Tibial artery (tissue), 4 donors: ENCODE measurements at regions not wholly inside any gene's neighbourhood (a gene's known extent, or its start where the extent isn't known, plus 50 kb on each side); places are given as distances from the start of the nearest gene placed in this dataset.

Source experiments
- DNase-seq, 2 donors: peaks; one replicate each; pipeline ENCODE4 v3.0.0-alpha.2; 2019
- H3K27ac ChIP-seq, 2 donors: fragments of 200-600 bp; sonication (generic) in 1 of 2; 1 replicate in 1 of 2; 2 replicates in 1 of 2; pipeline ENCODE4 v1.5.1; 2018 to 2019; ENCODE audit warnings: mild to moderate bottlenecking in 1 of 2
- H3K27me3 ChIP-seq, 2 donors: fragments of 200-600 bp; sonication (generic) in 1 of 2; one replicate each; pipeline versions ENCODE4 v1.5.1 to v1.6.0; 2016 to 2019
- H3K36me3 ChIP-seq, 3 donors: fragments of 200-600 bp; sonication (generic) in 2 of 3; one replicate each; pipeline ENCODE4 v1.5.1; 2016 to 2019; ENCODE audit warnings: mild to moderate bottlenecking in 2 of 3
- H3K4me1 ChIP-seq, 4 donors: fragments of 200-600 bp; sonication (generic) in 2 of 4; 1 replicate in 3 of 4; 2 replicates in 1 of 4; pipeline ENCODE4 v1.5.1; 2016 to 2019
- H3K4me3 ChIP-seq, 2 donors: fragments of 200-600 bp; sonication (generic) in 1 of 2; 1 replicate in 1 of 2; 2 replicates in 1 of 2; pipeline ENCODE4 v1.5.1; 2018 to 2019; ENCODE audit warnings: mild to moderate bottlenecking in 2 of 2
- H3K9me3 ChIP-seq, 3 donors: fragments of 200-600 bp; sonication (generic) in 1 of 3; one replicate each; pipeline ENCODE4 v1.5.1; 2016 to 2019
- intact Hi-C: fragments of 100-400 bp; cut with DNase I; formaldehyde crosslinking; loops from one replicate; pipeline ENCODE4 v1.15.0; 2023; ENCODE audit warnings: low total_unique reads
- TF ChIP-seq, protein P1 (sequence below), 2 experiments: fragments of 200-600 bp in 1 of 2; fragments of 450-650 bp in 1 of 2; IDR thresholded peaks; one replicate each; pipeline ENCODE4 v1.5.1; 2017 to 2019; ENCODE audit warnings: antibody characterized with exemption in 2 of 2, mild to moderate bottlenecking in 1 of 2, moderate library complexity in 1 of 2

DNA sequence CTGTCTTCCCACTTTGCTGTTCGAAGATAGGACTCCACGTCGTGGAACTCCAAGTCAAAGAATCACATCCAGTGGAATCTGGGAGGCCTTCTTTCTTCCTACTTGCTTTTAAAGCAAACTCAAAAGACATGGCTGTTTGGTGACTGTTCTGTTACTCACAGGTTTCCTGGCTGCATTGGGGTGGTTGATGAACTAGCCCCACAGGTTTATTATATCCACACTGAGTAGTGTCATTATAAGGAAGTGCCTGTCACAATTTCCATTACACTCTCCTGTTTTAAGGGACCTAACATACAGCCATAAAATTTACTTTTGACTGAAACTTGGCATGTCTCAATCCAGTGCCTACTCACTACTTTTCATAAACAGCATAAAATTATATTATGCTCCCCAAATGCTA, 287.3 kb upstream of the SP4 start:
- no peak overlapping the region for H3K27ac ChIP-seq
- no peaks in the 10 kb centered on the region for H3K4me1 ChIP-seq
- no peaks in the 10 kb centered on the region for H3K36me3 ChIP-seq
- no peaks in the 10 kb centered on the region for H3K27me3 ChIP-seq
- intact Hi-C loops: no loop called here
- TF ChIP-seq, protein P1, sequence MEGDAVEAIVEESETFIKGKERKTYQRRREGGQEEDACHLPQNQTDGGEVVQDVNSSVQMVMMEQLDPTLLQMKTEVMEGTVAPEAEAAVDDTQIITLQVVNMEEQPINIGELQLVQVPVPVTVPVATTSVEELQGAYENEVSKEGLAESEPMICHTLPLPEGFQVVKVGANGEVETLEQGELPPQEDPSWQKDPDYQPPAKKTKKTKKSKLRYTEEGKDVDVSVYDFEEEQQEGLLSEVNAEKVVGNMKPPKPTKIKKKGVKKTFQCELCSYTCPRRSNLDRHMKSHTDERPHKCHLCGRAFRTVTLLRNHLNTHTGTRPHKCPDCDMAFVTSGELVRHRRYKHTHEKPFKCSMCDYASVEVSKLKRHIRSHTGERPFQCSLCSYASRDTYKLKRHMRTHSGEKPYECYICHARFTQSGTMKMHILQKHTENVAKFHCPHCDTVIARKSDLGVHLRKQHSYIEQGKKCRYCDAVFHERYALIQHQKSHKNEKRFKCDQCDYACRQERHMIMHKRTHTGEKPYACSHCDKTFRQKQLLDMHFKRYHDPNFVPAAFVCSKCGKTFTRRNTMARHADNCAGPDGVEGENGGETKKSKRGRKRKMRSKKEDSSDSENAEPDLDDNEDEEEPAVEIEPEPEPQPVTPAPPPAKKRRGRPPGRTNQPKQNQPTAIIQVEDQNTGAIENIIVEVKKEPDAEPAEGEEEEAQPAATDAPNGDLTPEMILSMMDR (IDR thresholded peaks at IDR 0.05): no peak
- no peak for DNase-seq
- H3K9me3 ChIP-seq: peaks cover 0 to under 1% (median 0%) of the 10 kb centered on the region in 3 donors
- H3K4me3 ChIP-seq: no peak overlapping the region

DNA sequence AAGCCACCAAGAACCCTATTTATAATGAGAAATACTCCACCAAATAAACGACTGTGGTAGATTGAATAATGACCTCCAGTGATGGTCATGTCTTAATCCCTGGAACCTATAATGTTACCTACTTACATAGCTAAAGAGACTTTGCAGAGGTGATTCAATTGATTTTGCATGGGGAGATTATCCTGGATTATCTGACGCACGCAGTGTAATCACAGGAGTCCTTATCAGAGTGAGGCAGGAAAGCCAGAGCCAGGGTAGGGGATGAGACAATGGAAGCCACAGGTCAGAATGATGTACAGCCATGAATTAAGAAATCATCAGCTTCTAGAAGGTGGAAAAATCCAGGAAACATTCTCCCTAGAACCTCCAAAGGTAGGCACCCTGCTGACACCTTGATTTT, 286.4 kb upstream of the SP4 start:
- Histone ChIP-seq H3K4me3 (no peak overlapping the region), H3K27ac (no peak overlapping the region), H3K36me3 (no peaks in the 10 kb centered on the region), H3K27me3 (no peaks in the 10 kb centered on the region), H3K4me1 (no peaks in the 10 kb centered on the region), H3K9me3 (no peaks in the 10 kb centered on the region)
- intact Hi-C loops: no loop called here
- TF ChIP-seq, protein P1 (IDR thresholded peaks at IDR 0.05): no peak
- DNase-seq: no peak

DNA sequence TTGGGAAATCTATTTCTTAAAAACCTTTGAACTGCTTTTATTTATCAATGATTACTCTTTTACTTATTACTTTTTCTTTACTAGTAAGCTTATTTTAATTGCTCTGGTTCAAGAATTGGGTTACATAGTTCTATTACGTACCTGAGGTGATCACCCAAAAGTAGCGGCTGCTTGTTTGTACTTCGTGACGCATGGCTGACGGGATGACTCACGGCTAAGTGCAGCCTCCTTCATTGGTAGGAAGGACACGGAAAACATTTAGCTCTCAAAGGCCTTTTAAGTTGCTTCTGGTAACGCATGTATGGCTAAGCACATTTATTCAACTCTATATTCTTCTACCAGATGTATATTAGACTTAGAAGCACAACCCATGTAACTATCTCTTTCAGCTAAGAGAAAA, 285.8 kb upstream of the SP4 start:
- intact Hi-C loops: no loop called here
- no peaks in the 10 kb centered on the region for H3K9me3 ChIP-seq
- H3K27me3 ChIP-seq: no peaks in the 10 kb centered on the region
- no peaks in the 10 kb centered on the region for H3K36me3 ChIP-seq
- H3K27ac ChIP-seq: no peak overlapping the region
- no peaks in the 10 kb centered on the region for H3K4me1 ChIP-seq
- no peak for DNase-seq
- TF ChIP-seq, protein P1 (IDR thresholded peaks at IDR 0.05): no peak
- H3K4me3 ChIP-seq: no peak overlapping the region

DNA sequence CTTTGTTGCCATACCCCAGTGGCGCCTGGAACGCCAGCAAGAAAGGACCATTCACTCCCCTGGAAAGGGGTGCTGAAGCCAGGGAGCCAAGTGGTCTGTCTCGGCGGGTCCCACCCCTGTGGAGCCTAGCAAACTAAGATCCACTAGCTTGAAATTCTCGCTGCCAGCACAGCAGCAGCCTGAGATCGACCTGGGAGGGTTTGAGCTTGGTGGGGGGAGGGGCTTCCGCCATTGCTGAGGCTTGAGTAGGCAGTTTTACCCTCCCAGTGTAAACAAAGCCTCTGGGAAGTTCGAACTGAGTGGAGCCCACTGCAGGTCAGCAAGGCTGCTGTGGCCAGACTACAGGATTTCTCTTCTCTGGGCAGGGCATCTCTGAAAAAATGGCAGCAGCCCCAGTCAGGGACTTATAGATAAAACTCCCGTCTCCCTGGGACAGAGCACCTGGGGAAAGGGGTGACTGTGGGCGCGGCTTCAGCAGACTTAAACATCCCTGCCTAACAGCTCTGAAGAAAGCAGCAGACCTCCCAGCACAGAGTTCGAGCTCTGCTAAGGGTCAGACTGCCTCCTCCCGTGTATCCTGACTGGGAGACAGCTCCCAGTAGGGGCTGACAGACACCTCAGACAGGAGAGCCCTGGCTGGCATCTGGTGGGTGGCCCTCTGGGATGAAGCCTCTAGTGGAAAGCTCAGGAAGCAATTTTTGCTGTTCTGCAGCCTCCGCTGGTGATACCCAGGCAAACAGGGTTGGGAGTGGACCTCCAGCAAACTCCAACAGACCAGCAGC, 281.1 kb upstream of the SP4 start:
- Histone ChIP-seq H3K27ac (no peak overlapping the region), H3K4me3 (no peak overlapping the region), H3K9me3 (no peaks in the 10 kb centered on the region), H3K27me3 (no peaks in the 10 kb centered on the region), H3K4me1 (no peaks in the 10 kb centered on the region), H3K36me3 (no peaks in the 10 kb centered on the region)
- intact Hi-C loops: no loop called here
- no peak for DNase-seq
- TF ChIP-seq, protein P1 (IDR thresholded peaks at IDR 0.05): no peak

DNA sequence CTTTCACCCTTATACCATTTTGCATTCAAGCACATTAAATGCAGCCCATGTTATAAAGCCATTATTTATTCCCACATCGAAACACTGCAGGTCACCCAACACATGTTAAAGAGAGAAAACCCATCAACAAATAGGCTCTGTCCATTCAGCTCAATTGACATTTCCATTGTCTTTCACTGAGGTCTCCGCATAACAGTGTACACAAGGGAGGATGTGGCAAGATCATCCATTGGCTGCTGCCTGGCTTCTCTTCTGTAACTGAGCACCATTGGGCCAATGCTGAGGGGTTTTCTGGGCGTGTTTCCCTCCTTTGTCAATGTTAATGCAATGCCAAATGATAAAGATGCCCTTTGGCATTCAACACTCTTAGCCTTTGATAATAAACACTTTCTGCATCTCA, 278.1 kb upstream of the SP4 start:
- intact Hi-C loops: no loop called here
- no peak overlapping the region for H3K4me3 ChIP-seq
- TF ChIP-seq, protein P1 (IDR thresholded peaks at IDR 0.05): no peak
- no peak overlapping the region for H3K27ac ChIP-seq
- no peaks in the 10 kb centered on the region for H3K4me1 ChIP-seq
- no peaks in the 10 kb centered on the region for H3K27me3 ChIP-seq
- DNase-seq: no peak
- H3K36me3 ChIP-seq: no peaks in the 10 kb centered on the region
- H3K9me3 ChIP-seq: no peaks in the 10 kb centered on the region
